Heart left ventricle (tissue), 13 donors: ENCODE measurements at regions not wholly inside any gene's neighbourhood (a gene's known extent, or its start where the extent isn't known, plus 50 kb on each side); places are given as distances from the start of the nearest gene placed in this dataset.

Experiments used
- CTCF ChIP-seq, 12 donors: fragments of 200-600 bp; sonication (generic) in 4 of 12; IDR thresholded peaks; one replicate each; pipeline versions ENCODE4 v1.5.0 to v1.8.0; 2018 to 2022; ENCODE audit warnings: antibody characterized with exemption in 12 of 12, mild to moderate bottlenecking in 5 of 12
- POLR2A ChIP-seq, 2 donors: fragments of 450-650 bp; IDR thresholded peaks; one replicate each; pipeline ENCODE4 v1.6.1; 2017; ENCODE audit warnings: antibody characterized with exemption in 2 of 2, mild to moderate bottlenecking in 2 of 2, moderate library complexity in 2 of 2
- donor health status: ischemic (EF 13 %, LVEDD 7.1; RV severe dilation, severe dysfunction).
- donor health status: DM: no; HTN: yes; CAD: no.
- donor health status: DM: no; HTN: no; CAD: no.
- donor health status: ischemic (EF 25% LVEDD 6.9; RV normal size, moderate dysfunction).
- donor health status: ischemic (EF 25% LVEDD 5.7; RV mildly dilated, moderate dysfunction).
- donor health status: ischemic (EF 35%, LVEDD 5.7; RV mildly dilated, moderate dysfunction).
- donor health status: nonischemic (EF 11% LVEDD 7.7; RV severe dilation, severe dysfunction).
- donor health status: DM: yes; HTN: yes; CAD: no.
- donor health status: PGD.
- donor health status: ischemic (EF 29% LVEDD 5.4; RV normal size, mild dysfunction).
- donor health status: nonischemic (EF 23%, LVEDD 6.1; RV moderate dilation, normal function).

GRCh38 chr11:116595305-116595880 lies 177.4 kb downstream of the BUD13 start:
- TF ChIP-seq CTCF (IDR thresholded peaks at IDR 0.05) = no peak
- no peak for TF ChIP-seq POLR2A (IDR thresholded peaks at IDR 0.05)
